HAP-1 (cell line): ENCODE measurements at regions not wholly inside any gene's neighbourhood (a gene's known extent, or its start where the extent isn't known, plus 50 kb on each side); places are given as distances from the start of the nearest gene placed in this dataset.

Source experiments
- DNase-seq, 2 experiments: peaks; one replicate each; pipeline ENCODE4 v3.0.0-alpha.2; 2016 to 2020; ENCODE audit warnings: low spot score in 2 of 2
- H3K27me3 ChIP-seq: fragments of 250-450 bp; sonication (Bioruptor Pico); 2 replicates; pipeline ENCODE4 v1.5.1; 2020; ENCODE audit warnings: low read depth, mild to moderate bottlenecking, moderate library complexity
- H3K36me3 ChIP-seq: fragments of 250-450 bp; sonication (Bioruptor Pico); replicated peaks from 2 replicates; pipeline ENCODE4 v1.5.1; 2020; ENCODE audit warnings: mild to moderate bottlenecking
- H3K4me1 ChIP-seq: fragments of 250-450 bp; sonication (Bioruptor Pico); 2 replicates; pipeline ENCODE4 v1.5.1; 2020; ENCODE audit warnings: mild to moderate bottlenecking
- H3K4me3 ChIP-seq: fragments of 250-450 bp; sonication (Bioruptor Pico); 2 replicates; pipeline ENCODE4 v1.5.1; 2020; ENCODE audit warnings: mild to moderate bottlenecking, moderate library complexity
- H3K9me3 ChIP-seq: fragments of 250-450 bp; sonication (Bioruptor Pico); 2 replicates; pipeline ENCODE4 v1.5.1; 2020; ENCODE audit warnings: mild to moderate bottlenecking, moderate library complexity
- in situ Hi-C: fragments of 300-500 bp; cut with MboI; formaldehyde crosslinking; loops from 3 replicates; pipeline ENCODE4 v1.14.3; 2020; ENCODE audit warnings: low sequenced_read_pairs, inconsistent platforms, mixed read lengths

GRCh38 chr3:99551520-99551919 is 86.9 kb upstream of the COL8A1 start:
- Histone ChIP-seq H3K27me3 (no peaks in the 10 kb centered on the region), H3K36me3 (no peaks in the 10 kb centered on the region), H3K4me1 (no peaks in the 10 kb centered on the region; the same call in 1 of the 2 replicates), H3K4me3 (no peak overlapping the region), H3K9me3 (no peaks in the 10 kb centered on the region)
- DNase-seq = peak in 1 of 2 experiments; percentile 10
- in situ Hi-C loops = no loop called here

DNA sequence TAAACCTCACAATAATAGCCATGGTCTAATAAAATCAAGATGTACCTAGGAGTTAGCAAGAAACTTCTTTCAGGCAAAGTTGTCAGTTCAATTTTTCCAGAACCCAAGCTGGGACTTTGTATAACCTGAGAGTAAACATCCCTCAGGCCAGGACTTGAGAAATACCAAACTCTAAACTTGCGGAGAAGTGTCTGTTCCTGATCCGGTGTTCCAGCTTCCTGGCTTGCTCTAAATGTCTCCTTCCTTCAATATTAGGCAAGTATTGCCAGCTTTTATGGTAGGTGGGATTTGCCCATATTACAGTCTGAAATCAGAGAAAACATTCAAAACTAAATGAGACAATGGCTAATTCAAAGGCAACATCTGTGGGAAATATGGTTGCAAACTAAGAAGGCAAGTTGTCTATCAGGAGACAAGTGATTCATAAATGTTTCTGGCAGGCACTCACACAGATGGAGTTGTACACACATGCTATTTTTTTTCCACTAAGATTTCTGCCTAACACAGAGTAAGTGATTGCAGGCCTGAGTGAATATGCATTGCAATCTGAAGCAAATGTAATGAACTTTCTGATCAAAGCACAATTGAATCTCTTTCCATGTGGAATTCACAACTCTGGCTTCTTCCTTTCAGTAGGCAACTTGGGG is 88.3 kb upstream of the COL8A1 start:
- in situ Hi-C loops = no loop called here
- H3K4me3 ChIP-seq = no peak overlapping the region
- no peaks in the 10 kb centered on the region; the same call in 1 of the 2 replicates for H3K4me1 ChIP-seq
- peaks cover 6% of the 10 kb centered on the region for H3K27me3 ChIP-seq
- no peaks in the 10 kb centered on the region for H3K36me3 ChIP-seq
- H3K9me3 ChIP-seq = no peaks in the 10 kb centered on the region
- no peak for DNase-seq

- H3K27me3 ChIP-seq = peaks cover 8% of the 10 kb centered on the region
- no peak for DNase-seq
- H3K36me3 ChIP-seq = no peaks in the 10 kb centered on the region
- no peak overlapping the region for H3K4me3 ChIP-seq
- no peaks in the 10 kb centered on the region; the same call in 1 of the 2 replicates for H3K4me1 ChIP-seq
- in situ Hi-C loops = no loop called here
- H3K9me3 ChIP-seq = no peaks in the 10 kb centered on the region
These were observed 89.2 kb upstream of the COL8A1 start for GRCh38 chr3:99549220-99549619.

GRCh38 chr3:99548674-99549073 is 89.7 kb upstream of the COL8A1 start:
- Histone ChIP-seq H3K36me3 (no peaks in the 10 kb centered on the region), H3K27me3 (peaks cover 8% of the 10 kb centered on the region), H3K4me3 (no peak overlapping the region), H3K4me1 (no peaks in the 10 kb centered on the region; the same call in 1 of the 2 replicates), H3K9me3 (no peaks in the 10 kb centered on the region)
- DNase-seq = no peak
- in situ Hi-C loops = no loop called here

DNA sequence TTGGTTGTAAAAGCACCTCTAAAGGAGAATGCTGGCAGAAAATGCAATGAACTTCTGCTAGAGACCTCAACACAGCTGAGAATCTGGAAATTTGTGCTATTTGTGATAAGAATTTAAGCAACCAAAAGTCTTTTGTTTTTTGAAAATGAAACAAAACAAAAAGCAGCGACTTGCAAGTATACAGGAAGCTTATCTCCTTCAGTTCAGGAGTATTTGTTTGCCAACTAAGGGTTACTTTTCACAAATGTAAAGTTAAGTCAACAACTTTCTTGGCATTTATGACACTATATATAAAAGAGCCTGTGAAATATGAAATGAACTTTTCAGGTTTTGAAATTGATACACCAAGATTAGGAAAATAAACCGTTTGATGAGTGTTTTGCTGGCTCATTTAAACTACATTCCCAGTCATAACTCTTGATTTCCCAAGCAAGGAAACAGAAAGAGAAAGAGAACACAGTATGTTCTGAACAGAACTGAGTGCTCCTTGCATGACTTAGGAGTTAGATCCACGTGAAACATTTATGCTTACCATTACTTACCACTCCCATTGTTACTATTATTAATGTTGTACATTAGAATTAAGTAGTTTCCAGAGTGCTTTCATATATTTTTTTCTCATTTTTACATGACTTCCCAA is 92.3 kb upstream of the COL8A1 start:
- Histone ChIP-seq H3K9me3 (no peaks in the 10 kb centered on the region), H3K27me3 (peaks cover 8% of the 10 kb centered on the region), H3K4me3 (no peak overlapping the region), H3K4me1 (no peaks in the 10 kb centered on the region; the same call in 1 of the 2 replicates), H3K36me3 (no peaks in the 10 kb centered on the region)
- in situ Hi-C loops = no loop called here
- no peak for DNase-seq

DNA sequence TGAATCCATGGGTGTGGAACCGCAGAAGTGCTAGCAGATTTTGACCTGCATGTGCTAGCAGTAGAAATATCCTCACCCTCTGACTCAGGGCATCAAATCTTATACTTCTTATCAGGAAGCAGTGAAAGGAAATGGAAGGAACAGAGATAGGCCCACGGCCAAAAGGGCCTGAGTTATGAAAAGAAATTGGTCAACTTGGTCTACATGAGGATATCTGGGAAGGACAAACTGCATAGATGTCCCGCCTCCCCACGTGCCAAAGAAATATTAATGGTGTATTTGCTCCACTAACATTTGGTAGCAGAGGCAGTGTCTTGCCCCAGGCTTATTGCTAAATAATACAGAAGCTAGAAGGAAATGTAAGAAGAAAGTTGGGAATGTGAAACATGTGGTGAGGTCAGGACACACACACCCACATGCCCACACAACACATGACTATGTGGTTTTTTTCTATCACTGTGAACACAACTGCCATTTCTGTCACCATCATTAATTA is 93.6 kb upstream of the COL8A1 start:
- Histone ChIP-seq H3K9me3 (no peaks in the 10 kb centered on the region), H3K27me3 (peaks cover 8% of the 10 kb centered on the region), H3K4me1 (no peaks in the 10 kb centered on the region; the same call in 1 of the 2 replicates), H3K4me3 (no peak overlapping the region), H3K36me3 (no peaks in the 10 kb centered on the region)
- in situ Hi-C loops = no loop called here
- no peak for DNase-seq

DNA sequence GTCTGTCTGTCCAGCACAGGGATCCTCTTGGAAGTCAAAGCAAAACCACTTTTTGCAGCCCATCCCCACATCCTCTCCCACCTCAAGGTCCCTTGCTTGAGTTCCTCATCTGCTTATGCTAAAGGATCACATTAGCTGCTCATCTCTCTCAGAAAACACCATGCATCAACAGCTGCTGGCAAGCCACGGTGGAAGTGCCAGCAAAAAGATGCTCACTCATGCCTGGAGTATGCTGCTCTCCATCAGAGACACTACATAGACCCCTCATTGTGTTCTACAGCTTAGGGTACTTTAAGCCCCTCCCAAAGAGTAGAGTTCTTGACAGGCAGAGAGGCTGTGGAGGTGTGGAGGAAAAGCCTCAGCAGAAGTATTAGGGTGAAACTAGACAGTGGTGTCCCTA is 94.6 kb upstream of the COL8A1 start:
- Histone ChIP-seq H3K4me1 (no peaks in the 10 kb centered on the region), H3K27me3 (peaks cover 8% of the 10 kb centered on the region), H3K4me3 (no peak overlapping the region), H3K36me3 (no peaks in the 10 kb centered on the region), H3K9me3 (no peaks in the 10 kb centered on the region)
- in situ Hi-C loops = no loop called here
- DNase-seq = no peak

GRCh38 chr3:99542767-99543518 is 95.5 kb upstream of the COL8A1 start:
- no peaks in the 10 kb centered on the region for H3K36me3 ChIP-seq
- H3K4me3 ChIP-seq = no peak overlapping the region
- no peak for DNase-seq
- no peaks in the 10 kb centered on the region for H3K9me3 ChIP-seq
- H3K4me1 ChIP-seq = no peaks in the 10 kb centered on the region
- in situ Hi-C loops = no loop called here
- H3K27me3 ChIP-seq = peaks cover 8% of the 10 kb centered on the region

DNA sequence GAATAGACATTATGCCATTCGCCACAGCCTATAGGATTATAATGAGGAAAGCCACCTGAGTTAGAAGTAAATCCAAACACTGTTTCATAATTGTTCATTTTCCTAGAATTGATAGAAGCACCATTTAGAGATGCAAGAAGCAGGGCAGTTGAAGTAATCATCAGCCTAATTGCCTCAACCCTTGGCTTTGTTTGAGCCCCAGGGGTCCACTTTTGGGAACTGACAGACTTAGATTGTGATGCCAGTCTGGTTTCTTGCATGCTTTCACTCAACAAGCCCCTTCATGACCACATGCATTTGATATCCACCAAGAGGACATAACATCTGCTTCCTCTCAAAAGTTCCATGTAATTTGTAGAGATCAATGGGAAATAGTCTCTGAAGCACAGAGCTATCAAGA is 97.2 kb upstream of the COL8A1 start:
- H3K27me3 ChIP-seq = peaks cover 8% of the 10 kb centered on the region

DNA sequence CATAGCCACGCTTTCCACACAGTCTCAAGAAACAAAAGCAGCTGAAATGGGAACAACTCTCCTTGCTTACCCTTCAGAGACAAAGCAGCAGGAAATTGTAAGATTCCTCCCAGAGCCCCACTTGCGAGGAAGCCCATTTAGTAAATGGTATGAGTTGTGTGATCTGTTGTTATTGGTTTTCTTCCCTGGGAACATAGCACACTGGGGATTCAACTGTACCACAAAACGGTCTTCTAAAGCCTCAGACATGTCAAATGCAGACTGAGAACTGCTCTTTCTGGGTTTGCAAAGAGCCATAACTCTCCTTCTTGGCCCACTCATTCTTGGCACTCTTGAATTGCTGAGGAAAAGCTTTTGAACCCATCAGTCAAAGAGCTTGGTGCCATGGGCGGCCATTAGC is 101.0 kb upstream of the COL8A1 start:
- Histone ChIP-seq H3K4me3 (no peak overlapping the region), H3K4me1 (no peaks in the 10 kb centered on the region), H3K27me3 (no peaks in the 10 kb centered on the region; the same call in 1 of the 2 replicates), H3K36me3 (no peaks in the 10 kb centered on the region), H3K9me3 (no peaks in the 10 kb centered on the region)
- in situ Hi-C loops = no loop called here
- no peak for DNase-seq

More for the DNA sequence above, 97.2 kb upstream of the COL8A1 start:
- Histone ChIP-seq H3K4me1 (no peaks in the 10 kb centered on the region), H3K9me3 (no peaks in the 10 kb centered on the region), H3K4me3 (no peak overlapping the region), H3K36me3 (no peaks in the 10 kb centered on the region)
- no peak for DNase-seq
- in situ Hi-C loops = no loop called here

DNA sequence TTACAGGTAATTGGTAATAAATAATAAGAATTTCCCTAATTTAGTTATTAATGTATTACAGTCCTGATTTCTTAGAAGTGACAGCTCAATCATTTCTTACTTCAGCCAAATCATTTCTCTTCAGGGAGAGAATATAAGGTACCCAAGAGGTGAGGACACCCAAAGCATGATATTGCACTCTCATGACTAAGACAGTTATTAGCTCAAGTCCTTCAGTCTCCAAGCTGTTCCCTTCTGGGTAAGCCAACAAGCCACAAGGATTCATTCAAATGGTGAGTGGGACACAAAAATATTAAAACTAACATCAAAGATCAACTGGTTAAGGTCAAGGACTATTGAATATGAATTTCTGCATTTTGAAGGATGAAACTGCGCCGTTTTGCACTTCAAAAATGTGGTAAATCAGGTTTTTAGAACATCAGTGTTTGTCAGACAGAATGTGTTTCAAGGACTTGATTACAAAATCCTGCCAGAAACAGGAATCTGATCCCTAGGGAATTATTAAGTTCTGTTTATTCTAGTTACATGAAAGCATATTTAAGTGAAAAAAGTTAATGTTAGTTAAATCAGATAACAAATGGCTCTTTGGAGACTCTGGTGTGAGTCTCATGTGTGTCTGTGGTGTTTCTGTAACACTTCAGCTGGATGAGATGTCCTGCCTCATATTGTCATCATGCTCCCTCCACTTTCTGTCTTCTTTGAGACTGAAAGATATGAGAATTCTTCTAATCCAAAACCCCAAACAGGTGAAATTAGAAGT is 101.7 kb upstream of the COL8A1 start:
- Histone ChIP-seq H3K4me1 (no peaks in the 10 kb centered on the region), H3K36me3 (no peaks in the 10 kb centered on the region), H3K9me3 (no peaks in the 10 kb centered on the region), H3K4me3 (no peak overlapping the region), H3K27me3 (no peaks in the 10 kb centered on the region; the same call in 1 of the 2 replicates)
- in situ Hi-C loops = no loop called here
- no peak for DNase-seq

DNA sequence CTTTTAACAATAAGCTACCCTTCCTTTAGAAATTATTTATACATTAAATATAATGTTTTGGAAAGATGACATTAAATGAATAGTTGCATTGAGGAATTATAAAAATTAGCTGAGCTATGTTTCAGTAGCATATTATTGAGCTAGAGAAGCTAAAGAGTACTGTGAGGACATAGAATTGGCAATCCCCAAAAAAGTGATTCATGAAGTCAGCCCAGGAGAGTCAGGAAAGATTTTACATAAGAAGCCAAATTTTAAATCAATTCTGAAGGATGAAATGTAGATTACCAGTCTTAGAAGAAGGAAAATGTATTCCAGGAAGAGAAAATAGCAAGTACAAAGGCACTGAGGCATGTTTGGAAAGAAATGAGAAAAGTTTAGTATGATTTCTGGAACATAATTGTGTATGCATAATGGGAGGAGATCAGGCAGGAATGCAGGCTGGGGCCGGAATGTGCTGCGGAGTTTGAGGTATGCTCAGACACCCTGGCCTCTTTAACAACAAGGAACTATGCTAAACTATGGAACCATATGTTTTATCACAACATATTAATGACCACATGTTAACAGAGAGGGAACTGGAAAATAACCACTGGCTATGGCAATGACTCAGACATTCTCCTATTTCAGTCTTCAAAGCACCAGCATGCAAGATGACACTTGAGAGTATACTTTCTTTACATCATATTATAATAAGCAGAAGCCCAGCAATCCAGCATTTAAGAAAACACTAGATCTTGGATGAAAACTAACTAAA is 103.3 kb upstream of the COL8A1 start:
- H3K9me3 ChIP-seq = no peaks in the 10 kb centered on the region
- H3K36me3 ChIP-seq = no peaks in the 10 kb centered on the region
- H3K27me3 ChIP-seq = no peaks in the 10 kb centered on the region; the same call in 1 of the 2 replicates
- H3K4me3 ChIP-seq = no peak overlapping the region
- in situ Hi-C loops = no loop called here
- no peak for DNase-seq
- H3K4me1 ChIP-seq = no peaks in the 10 kb centered on the region

GRCh38 chr3:99532246-99532645 is 106.1 kb upstream of the COL8A1 start:
- in situ Hi-C loops = no loop called here
- H3K27me3 ChIP-seq = no peaks in the 10 kb centered on the region; the same call in none of the 2 replicates
- DNase-seq = peak; percentile 44 to 62
- H3K4me3 ChIP-seq = no peak overlapping the region
- H3K4me1 ChIP-seq = no peaks in the 10 kb centered on the region
- H3K9me3 ChIP-seq = no peaks in the 10 kb centered on the region
- no peaks in the 10 kb centered on the region for H3K36me3 ChIP-seq
